NT2/D1 (cell line): ENCODE measurements at regions not wholly inside any gene's neighbourhood (a gene's known extent, or its start where the extent isn't known, plus 50 kb on each side); places are given as distances from the start of the nearest gene placed in this dataset.

Experiments
- DNase-seq: peaks from one replicate; pipeline ENCODE4 v3.0.0-alpha.2; 2011; ENCODE audit warnings: low read depth, low spot score
- H3K27me3 ChIP-seq: 2 replicates; pipeline ENCODE4 v1.6.0; 2011; ENCODE audit warnings: mild to moderate bottlenecking; ENCODE audit not compliant: insufficient read length, insufficient read depth
- H3K36me3 ChIP-seq: 2 replicates; pipeline ENCODE4 v1.6.1; 2011; ENCODE audit warnings: mild to moderate bottlenecking, low read length, mixed read lengths; ENCODE audit not compliant: insufficient read depth, insufficient read length
- H3K4me1 ChIP-seq: 2 replicates; pipeline ENCODE4 v1.5.1; 2011; ENCODE audit not compliant: insufficient read depth, insufficient read length
- H3K4me3 ChIP-seq: 2 replicates; pipeline ENCODE4 v1.5.1; 2011; ENCODE audit warnings: low read depth; ENCODE audit not compliant: insufficient read length
- H3K9ac ChIP-seq: 2 replicates; pipeline ENCODE4 v1.6.0; 2011; ENCODE audit warnings: low read depth; ENCODE audit not compliant: insufficient read length
- H3K9me3 ChIP-seq: 2 replicates; pipeline ENCODE4 v1.5.1; 2011; ENCODE audit warnings: mild to moderate bottlenecking, low read length; ENCODE audit not compliant: insufficient read depth
- SUZ12 ChIP-seq: IDR thresholded peaks from 2 replicates; pipeline ENCODE4 v1.6.1; 2011; ENCODE audit not compliant: insufficient read length, insufficient read depth; ENCODE audit errors: extremely low read depth
- YY1 ChIP-seq: IDR thresholded peaks from 2 replicates; pipeline ENCODE4 v1.6.1; 2011; ENCODE audit not compliant: insufficient read length, insufficient read depth
- ZNF274 ChIP-seq: IDR thresholded peaks from 2 replicates; pipeline ENCODE4 v1.6.1; 2011; ENCODE audit warnings: mild to moderate bottlenecking, low read depth, low read length

DNA sequence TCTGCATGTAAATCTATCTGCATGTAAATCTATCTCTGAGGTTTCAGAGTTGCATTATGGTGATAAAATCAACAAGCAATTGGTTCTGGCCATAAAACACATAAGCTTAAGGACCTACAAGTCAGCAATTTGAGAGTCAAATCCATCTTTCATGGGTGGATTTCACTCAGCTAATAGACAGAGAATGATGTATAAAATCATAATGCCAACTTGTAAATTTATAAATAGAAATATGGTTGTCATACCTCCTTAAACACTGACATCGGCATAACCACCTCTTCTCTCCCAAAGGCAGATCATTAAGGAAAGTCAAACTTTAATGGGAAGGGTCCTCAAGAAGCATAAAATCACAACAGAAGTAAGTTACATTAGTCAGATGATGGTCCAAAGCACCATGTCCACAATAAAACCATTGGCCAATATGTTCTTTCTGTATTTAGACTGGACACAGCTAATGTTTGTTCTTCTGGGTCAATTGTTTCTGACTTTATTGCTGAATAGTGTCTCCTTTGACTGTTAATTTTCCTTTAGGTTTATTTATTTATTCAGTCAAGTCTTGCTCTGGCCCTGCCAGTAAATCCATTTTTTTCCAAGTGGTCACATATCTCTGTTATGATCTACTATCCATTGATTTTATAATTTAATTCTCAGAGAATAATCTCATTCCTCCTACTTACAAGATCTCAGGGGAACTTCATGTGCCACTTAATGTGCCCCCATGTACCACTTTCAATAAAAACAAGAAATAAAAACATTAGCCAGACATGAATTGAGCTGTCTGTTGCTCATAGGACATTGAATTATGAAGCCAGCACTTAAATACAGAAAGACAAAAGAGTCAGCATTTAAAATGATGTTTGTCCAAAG is 382.9 kb upstream of the IRAK1BP1 start:
- Histone ChIP-seq H3K27me3 (no peaks in the 10 kb centered on the region), H3K4me1 (no peaks in the 10 kb centered on the region), H3K36me3 (no peaks in the 10 kb centered on the region), H3K4me3 (no peak overlapping the region), H3K9ac (no peak overlapping the region), H3K9me3 (no peaks in the 10 kb centered on the region)
- TF ChIP-seq ZNF274 (no peak), YY1 (no peak), SUZ12 (no peak)
- no peak for DNase-seq

GRCh38 chr6:78487401-78487800 is 379.9 kb upstream of the IRAK1BP1 start:
- no peaks in the 10 kb centered on the region for H3K27me3 ChIP-seq
- H3K9ac ChIP-seq: no peak overlapping the region
- no peaks in the 10 kb centered on the region for H3K36me3 ChIP-seq
- TF ChIP-seq SUZ12 (no peak), ZNF274 (no peak), YY1 (no peak)
- no peak for DNase-seq
- H3K9me3 ChIP-seq: no peaks in the 10 kb centered on the region
- H3K4me3 ChIP-seq: no peak overlapping the region
- no peaks in the 10 kb centered on the region for H3K4me1 ChIP-seq

- no peak overlapping the region for H3K4me3 ChIP-seq
- H3K27me3 ChIP-seq: no peaks in the 10 kb centered on the region
- TF ChIP-seq YY1 (no peak), ZNF274 (no peak), SUZ12 (no peak)
- no peak overlapping the region for H3K9ac ChIP-seq
- H3K4me1 ChIP-seq: no peaks in the 10 kb centered on the region
- H3K9me3 ChIP-seq: no peaks in the 10 kb centered on the region
- H3K36me3 ChIP-seq: no peaks in the 10 kb centered on the region
- DNase-seq: no peak
Observed at GRCh38 chr6:78489874-78490273, 377.5 kb upstream of the IRAK1BP1 start.

DNA sequence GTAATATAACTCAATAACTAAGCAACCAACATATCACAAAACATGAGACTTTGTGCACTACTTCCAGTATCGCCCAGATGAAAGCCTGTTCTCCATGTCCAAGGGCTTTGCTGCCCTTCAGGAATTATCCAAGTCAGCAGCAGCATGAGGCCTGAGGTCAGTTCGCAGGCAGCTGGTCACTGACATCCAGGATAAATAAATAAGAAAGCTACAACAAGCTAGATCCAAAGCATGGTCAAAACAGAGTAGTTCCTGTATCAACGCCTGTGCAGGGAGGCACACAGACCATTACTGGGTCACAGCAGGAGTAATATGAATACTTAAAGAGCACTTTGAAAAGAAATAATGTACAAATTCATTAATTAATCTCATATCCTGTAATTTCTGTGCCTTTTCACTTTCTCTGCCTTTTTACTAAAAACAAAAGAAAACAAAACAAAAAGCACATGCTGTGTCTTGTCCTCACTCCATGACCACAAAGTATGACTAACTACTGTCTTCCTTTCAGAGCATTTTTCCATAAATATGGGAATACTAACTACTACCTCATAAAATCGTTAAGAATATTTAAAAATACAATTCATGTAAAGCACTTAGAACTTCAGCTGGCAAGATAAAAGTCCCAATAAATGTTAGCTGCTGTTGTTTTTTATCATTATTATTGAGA is 374.9 kb upstream of the IRAK1BP1 start:
- Histone ChIP-seq H3K4me3 (no peak overlapping the region), H3K9ac (no peak overlapping the region), H3K4me1 (no peaks in the 10 kb centered on the region), H3K27me3 (no peaks in the 10 kb centered on the region), H3K36me3 (no peaks in the 10 kb centered on the region), H3K9me3 (no peaks in the 10 kb centered on the region)
- no peak for DNase-seq
- TF ChIP-seq ZNF274 (no peak), YY1 (no peak), SUZ12 (no peak)

- Histone ChIP-seq H3K36me3 (no peaks in the 10 kb centered on the region), H3K4me1 (no peaks in the 10 kb centered on the region), H3K9me3 (no peaks in the 10 kb centered on the region), H3K9ac (no peak overlapping the region), H3K4me3 (no peak overlapping the region), H3K27me3 (no peaks in the 10 kb centered on the region)
- DNase-seq: no peak
- TF ChIP-seq ZNF274 (no peak), SUZ12 (no peak)
Observed at GRCh38 chr6:78500299-78501089, 366.9 kb upstream of the IRAK1BP1 start.

- TF ChIP-seq SUZ12 (no peak), YY1 (no peak), ZNF274 (no peak)
- Histone ChIP-seq H3K4me3 (no peak overlapping the region), H3K27me3 (no peaks in the 10 kb centered on the region), H3K36me3 (no peaks in the 10 kb centered on the region), H3K9ac (no peak overlapping the region), H3K9me3 (no peaks in the 10 kb centered on the region; the same call in 1 of the 2 replicates), H3K4me1 (no peaks in the 10 kb centered on the region)
- no peak for DNase-seq
Observed at GRCh38 chr6:78502386-78502887, 364.9 kb upstream of the IRAK1BP1 start.

DNA sequence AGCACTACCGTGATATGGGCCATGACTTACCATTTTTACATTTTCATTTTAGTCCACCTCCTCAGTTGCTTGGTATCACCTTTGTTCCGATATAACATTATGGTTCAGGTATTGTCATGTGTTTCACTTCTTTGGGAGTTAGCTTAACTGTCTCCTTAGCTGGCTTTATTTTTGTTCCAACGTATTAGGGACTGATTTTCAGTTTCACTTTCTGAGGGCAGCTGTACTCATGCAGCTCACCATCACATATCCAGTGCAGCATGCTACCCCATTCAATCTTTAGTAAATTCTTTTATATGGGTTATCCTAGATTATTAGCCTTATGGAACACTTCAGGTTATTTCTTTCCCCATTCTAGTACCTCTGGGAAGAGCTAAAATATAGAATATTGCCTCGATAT is 362.2 kb upstream of the IRAK1BP1 start:
- DNase-seq: no peak
- TF ChIP-seq YY1 (no peak), SUZ12 (no peak), ZNF274 (no peak)
- no peak overlapping the region for H3K9ac ChIP-seq
- peaks cover 4% of the 10 kb centered on the region; the same call in 1 of the 2 replicates for H3K9me3 ChIP-seq
- no peaks in the 10 kb centered on the region for H3K36me3 ChIP-seq
- no peak overlapping the region for H3K4me3 ChIP-seq
- no peaks in the 10 kb centered on the region for H3K27me3 ChIP-seq
- no peaks in the 10 kb centered on the region for H3K4me1 ChIP-seq
